OCI-LY3 (cell line): ENCODE measurements at regions not wholly inside any gene's neighbourhood (a gene's known extent, or its start where the extent isn't known, plus 50 kb on each side); places are given as distances from the start of the nearest gene placed in this dataset.

Source experiments
- EZH2phosphoT487 ChIP-seq: fragments of 200-600 bp; shearing (Covaris generic); IDR thresholded peaks from 2 replicates; pipeline ENCODE4 v1.6.1; 2018; ENCODE audit warnings: antibody characterized with exemption, mixed run types, low read depth
- TF ChIP-seq, protein P1 (sequence below): fragments of 200-600, 300-600 bp; sonication (generic); IDR thresholded peaks from 2 replicates; pipeline ENCODE4 v1.5.1; 2014; ENCODE audit warnings: antibody characterized with exemption, low read length, low read depth

DNA sequence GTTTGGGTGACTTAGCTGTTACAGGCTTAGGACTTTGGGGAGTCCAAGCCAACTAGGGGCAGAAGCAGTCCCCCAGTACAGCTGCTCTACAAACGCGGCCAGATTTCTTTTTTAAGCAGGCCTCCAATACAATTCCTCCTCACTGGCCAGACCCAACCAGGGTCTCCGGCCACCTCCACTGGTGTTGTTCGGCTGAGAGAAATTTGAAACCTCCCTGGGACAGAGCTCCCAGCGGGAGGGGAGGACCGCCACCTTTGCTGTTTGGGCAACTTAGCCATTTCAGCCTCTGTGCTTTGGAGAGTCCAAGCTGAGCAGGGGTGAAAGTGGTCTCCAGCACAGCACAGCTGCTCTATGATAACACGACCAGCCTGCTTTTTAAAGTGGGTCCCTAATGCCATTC, 59.4 kb upstream of the KHDRBS2 start:
- TF ChIP-seq, protein P1, sequence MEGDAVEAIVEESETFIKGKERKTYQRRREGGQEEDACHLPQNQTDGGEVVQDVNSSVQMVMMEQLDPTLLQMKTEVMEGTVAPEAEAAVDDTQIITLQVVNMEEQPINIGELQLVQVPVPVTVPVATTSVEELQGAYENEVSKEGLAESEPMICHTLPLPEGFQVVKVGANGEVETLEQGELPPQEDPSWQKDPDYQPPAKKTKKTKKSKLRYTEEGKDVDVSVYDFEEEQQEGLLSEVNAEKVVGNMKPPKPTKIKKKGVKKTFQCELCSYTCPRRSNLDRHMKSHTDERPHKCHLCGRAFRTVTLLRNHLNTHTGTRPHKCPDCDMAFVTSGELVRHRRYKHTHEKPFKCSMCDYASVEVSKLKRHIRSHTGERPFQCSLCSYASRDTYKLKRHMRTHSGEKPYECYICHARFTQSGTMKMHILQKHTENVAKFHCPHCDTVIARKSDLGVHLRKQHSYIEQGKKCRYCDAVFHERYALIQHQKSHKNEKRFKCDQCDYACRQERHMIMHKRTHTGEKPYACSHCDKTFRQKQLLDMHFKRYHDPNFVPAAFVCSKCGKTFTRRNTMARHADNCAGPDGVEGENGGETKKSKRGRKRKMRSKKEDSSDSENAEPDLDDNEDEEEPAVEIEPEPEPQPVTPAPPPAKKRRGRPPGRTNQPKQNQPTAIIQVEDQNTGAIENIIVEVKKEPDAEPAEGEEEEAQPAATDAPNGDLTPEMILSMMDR, result no peak
- no peak for TF ChIP-seq EZH2phosphoT487
